Ovary (tissue), 7 donors: ENCODE measurements at regions not wholly inside any gene's neighbourhood (a gene's known extent, or its start where the extent isn't known, plus 50 kb on each side); places are given as distances from the start of the nearest gene placed in this dataset.

Experiments
- DNase-seq, 5 donors: peaks; one replicate each; pipeline ENCODE4 v3.0.0-alpha.2; 2019 to 2020
- H3K27ac ChIP-seq, 2 donors: fragments of 200-600 bp; one replicate each; pipeline versions ENCODE4 v1.5.1 to v1.8.0; 2019 to 2022
- H3K27me3 ChIP-seq: fragments of 200-600 bp; one replicate; pipeline ENCODE4 v1.8.0; 2022
- H3K36me3 ChIP-seq: fragments of 200-600 bp; sonication (generic); one replicate; pipeline ENCODE4 v1.5.1; 2019
- H3K4me1 ChIP-seq: one replicate; pipeline ENCODE4 v1.8.1; 2013; ENCODE audit warnings: mild to moderate bottlenecking, moderate library complexity; ENCODE audit not compliant: insufficient read depth
- H3K4me3 ChIP-seq: fragments of 200-600 bp; sonication (generic); one replicate; pipeline ENCODE4 v1.5.1; 2017
- H3K9me3 ChIP-seq, 2 donors: fragments of 200-600 bp in 1 of 2; sonication (generic) in 1 of 2; one replicate each; pipeline versions ENCODE4 v1.5.1 to v1.8.1; 2013 to 2019; ENCODE audit warnings: mild to moderate bottlenecking in 1 of 2, moderate library complexity in 1 of 2
- CTCF ChIP-seq, 3 donors: fragments of 450-650 bp in 2 of 3; fragments of 200-600 bp in 1 of 3; IDR thresholded peaks; one replicate each; pipeline versions ENCODE4 v1.5.1 to v1.8.0; 2016 to 2022; ENCODE audit warnings: antibody characterized with exemption in 3 of 3, mild to moderate bottlenecking in 1 of 3
- EP300 ChIP-seq: sonication (generic); formaldehyde crosslinking; IDR thresholded peaks from one replicate; pipeline ENCODE4 v1.6.1; 2017; ENCODE audit warnings: antibody characterized with exemption
- POLR2A ChIP-seq: fragments of 450-650 bp; IDR thresholded peaks from one replicate; pipeline ENCODE4 v1.6.1; 2017; ENCODE audit warnings: antibody characterized with exemption, mild to moderate bottlenecking, moderate library complexity
- WGBS, 3 donors: extraction: QIAGEN DNeasy Blood & Tissue Kit in 1 of 3; methylation state at CpG; one replicate each; pipeline versions ENCODE4 v1.1.5 to v1.1.7; 2013 to 2017; 5-methylcytosine and 5-hydroxymethylcytosine counted together
- intact Hi-C, 4 donors: fragments of 100-400 bp; cut with DNase I; formaldehyde crosslinking; loops; one replicate each; pipeline versions ENCODE4 v1.11.0 to v1.15.1; 2022 to 2023
- donor health status: DM: no; HTN: no; CAD: no; lungs with moderate emphysema.
- donor health status: DM: no; HTN: no; CAD: no.
- donor health status: Bipolar disorder and iron deficiency.
- donor health status: DM: no; HTN: no; CAD: no.
- donor health status: DM: yes; HTN: yes; CAD: no.

- no peak overlapping the region for H3K4me3 ChIP-seq
- DNase-seq: no peak
- no peak overlapping the region for H3K27ac ChIP-seq
- intact Hi-C loops: no loop called here
- H3K4me1 ChIP-seq: no peaks in the 10 kb centered on the region
- no peaks in the 10 kb centered on the region for H3K9me3 ChIP-seq
- no peak for TF ChIP-seq POLR2A
- TF ChIP-seq EP300: no peak
- TF ChIP-seq CTCF (IDR thresholded peaks at IDR 0.05): no peak
- no peaks in the 10 kb centered on the region for H3K27me3 ChIP-seq
- H3K36me3 ChIP-seq: no peaks in the 10 kb centered on the region
- WGBS, 3 donors: 79 to 86% (median 79%) methylated on average over 4 of the region's 4 CpGs
Observed at GRCh38 chr22:19574247-19574646, 50.0 kb upstream of the CLDN5 start.

GRCh38 chr22:19576460-19577421, 52.5 kb upstream of the CLDN5 start:
- no peaks in the 10 kb centered on the region for H3K27me3 ChIP-seq
- WGBS, 3 donors: 50 to 52% (median 50%) methylated on average over 16 of the region's 16 CpGs
- H3K36me3 ChIP-seq: no peaks in the 10 kb centered on the region
- H3K9me3 ChIP-seq: no peaks in the 10 kb centered on the region
- no peak overlapping the region for H3K27ac ChIP-seq
- intact Hi-C loops: no loop called here
- TF ChIP-seq POLR2A: no peak
- no peak for TF ChIP-seq EP300
- no peak for TF ChIP-seq CTCF (IDR thresholded peaks at IDR 0.05)
- H3K4me3 ChIP-seq: no peak overlapping the region
- DNase-seq: no peak
- no peaks in the 10 kb centered on the region for H3K4me1 ChIP-seq

GRCh38 chr22:19577422-19577966, 53.3 kb upstream of the CLDN5 start:
- intact Hi-C loops: no loop called here
- Histone ChIP-seq H3K9me3 (no peaks in the 10 kb centered on the region), H3K4me1 (no peaks in the 10 kb centered on the region), H3K27ac (no peak overlapping the region), H3K27me3 (no peaks in the 10 kb centered on the region), H3K4me3 (no peak overlapping the region), H3K36me3 (no peaks in the 10 kb centered on the region)
- no peak for DNase-seq
- no peak for TF ChIP-seq EP300
- WGBS, 3 donors: 56 to 67% (median 63%) methylated on average over 10 of the region's 10 CpGs

- DNase-seq: no peak
- H3K9me3 ChIP-seq: no peaks in the 10 kb centered on the region
- H3K27me3 ChIP-seq: no peaks in the 10 kb centered on the region
- WGBS, 3 donors: 81 to 88% (median 85%) methylated on average over 11 of the region's 11 CpGs
- TF ChIP-seq POLR2A (no peak), EP300 (no peak), CTCF (IDR thresholded peaks at IDR 0.05) (no peak)
- intact Hi-C loops: no loop called here
- H3K4me3 ChIP-seq: no peak overlapping the region
- no peaks in the 10 kb centered on the region for H3K4me1 ChIP-seq
- no peak overlapping the region for H3K27ac ChIP-seq
- H3K36me3 ChIP-seq: no peaks in the 10 kb centered on the region
Observed at GRCh38 chr22:19578180-19579004, 54.2 kb upstream of the CLDN5 start.
